OCI-LY1 (cell line): ENCODE measurements at regions not wholly inside any gene's neighbourhood (a gene's known extent, or its start where the extent isn't known, plus 50 kb on each side); places are given as distances from the start of the nearest gene placed in this dataset.

Experiments
- EZH2 ChIP-seq: fragments of 200-600 bp; sonication (generic), shearing (Covaris generic); IDR thresholded peaks from 2 replicates; pipeline ENCODE4 v1.8.0; 2017; ENCODE audit warnings: borderline replicate concordance, mixed run types, mild to moderate bottlenecking, antibody characterized with exemption, low read length, moderate library complexity, mixed read lengths
- TF ChIP-seq, protein P1 (sequence below): fragments of 200-600 bp; sonication (generic), shearing (Covaris generic); IDR thresholded peaks from 2 replicates; pipeline ENCODE4 v1.5.1; 2017; ENCODE audit warnings: mild to moderate bottlenecking, antibody characterized with exemption, low read length, moderate library complexity, mixed read lengths

DNA sequence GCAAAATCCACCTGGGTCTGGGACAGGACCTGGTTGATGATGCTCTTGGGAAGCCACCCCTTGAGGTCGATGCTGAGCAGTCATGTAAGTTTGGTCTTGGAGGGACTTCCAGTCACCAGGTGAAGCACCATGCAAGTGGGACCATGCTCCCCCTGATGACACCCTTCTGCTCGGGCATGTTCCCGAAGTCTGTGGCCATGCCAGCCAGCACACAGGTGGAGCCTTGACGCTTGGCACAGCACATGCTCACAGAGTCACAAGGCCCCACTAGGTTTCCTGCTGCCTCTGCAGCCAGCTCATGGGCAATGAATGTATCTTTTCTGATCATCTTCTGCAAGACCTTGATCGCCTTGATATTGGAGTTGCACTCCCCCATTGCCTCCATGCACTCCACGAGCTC is 1920.2 kb downstream of the PCDH9 start:
- no peak for TF ChIP-seq EZH2
- TF ChIP-seq, protein P1, sequence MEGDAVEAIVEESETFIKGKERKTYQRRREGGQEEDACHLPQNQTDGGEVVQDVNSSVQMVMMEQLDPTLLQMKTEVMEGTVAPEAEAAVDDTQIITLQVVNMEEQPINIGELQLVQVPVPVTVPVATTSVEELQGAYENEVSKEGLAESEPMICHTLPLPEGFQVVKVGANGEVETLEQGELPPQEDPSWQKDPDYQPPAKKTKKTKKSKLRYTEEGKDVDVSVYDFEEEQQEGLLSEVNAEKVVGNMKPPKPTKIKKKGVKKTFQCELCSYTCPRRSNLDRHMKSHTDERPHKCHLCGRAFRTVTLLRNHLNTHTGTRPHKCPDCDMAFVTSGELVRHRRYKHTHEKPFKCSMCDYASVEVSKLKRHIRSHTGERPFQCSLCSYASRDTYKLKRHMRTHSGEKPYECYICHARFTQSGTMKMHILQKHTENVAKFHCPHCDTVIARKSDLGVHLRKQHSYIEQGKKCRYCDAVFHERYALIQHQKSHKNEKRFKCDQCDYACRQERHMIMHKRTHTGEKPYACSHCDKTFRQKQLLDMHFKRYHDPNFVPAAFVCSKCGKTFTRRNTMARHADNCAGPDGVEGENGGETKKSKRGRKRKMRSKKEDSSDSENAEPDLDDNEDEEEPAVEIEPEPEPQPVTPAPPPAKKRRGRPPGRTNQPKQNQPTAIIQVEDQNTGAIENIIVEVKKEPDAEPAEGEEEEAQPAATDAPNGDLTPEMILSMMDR: no peak
